Adrenal gland (tissue), 9 donors: ENCODE measurements at regions not wholly inside any gene's neighbourhood (a gene's known extent, or its start where the extent isn't known, plus 50 kb on each side); places are given as distances from the start of the nearest gene placed in this dataset.

Source experiments
- DNase-seq, 7 donors: peaks; one replicate each; pipeline ENCODE4 v3.0.0-alpha.2; 2019 to 2020
- H3K27ac ChIP-seq, 5 donors: fragments of 200-600 bp; sonication (generic) in 4 of 5; 1 replicate in 3 of 5; 2 replicates in 2 of 5; pipeline versions ENCODE4 v1.5.1 to v1.8.0; 2016 to 2020; ENCODE audit warnings: mild to moderate bottlenecking in 1 of 5
- H3K27me3 ChIP-seq: fragments of 200-600 bp; 2 replicates; pipeline ENCODE4 v1.8.0; 2021
- H3K36me3 ChIP-seq, 2 donors: fragments of 200-600 bp; replicated peaks in 1 of 2; 1 replicate in 1 of 2; 2 replicates in 1 of 2; pipeline versions ENCODE4 v1.5.1 to v1.8.0; 2018 to 2022
- H3K4me1 ChIP-seq, 2 donors: fragments of 200-600 bp; replicated peaks in 1 of 2; 1 replicate in 1 of 2; 2 replicates in 1 of 2; pipeline versions ENCODE4 v1.5.1 to v1.8.0; 2018 to 2021
- H3K4me3 ChIP-seq, 4 donors: fragments of 200-600 bp; sonication (generic) in 3 of 4; one replicate each; pipeline ENCODE4 v1.5.1; 2016 to 2018
- H3K9me3 ChIP-seq, 3 donors: fragments of 200-600 bp; sonication (generic) in 1 of 3; replicated peaks in 1 of 3; 1 replicate in 2 of 3; 2 replicates in 1 of 3; pipeline versions ENCODE4 v1.5.1 to v1.8.0; 2016 to 2021
- POLR2A ChIP-seq, 2 donors: fragments of 450-650 bp; IDR thresholded peaks; one replicate each; pipeline ENCODE4 v1.6.1; 2017; ENCODE audit warnings: antibody characterized with exemption in 2 of 2, mild to moderate bottlenecking in 2 of 2, moderate library complexity in 1 of 2
- WGBS, 4 donors: extraction: QIAGEN DNeasy Blood & Tissue Kit in 2 of 4; methylation state at CpG; one replicate each; pipeline versions ENCODE4 v1.1.5 to v1.1.7; 2013 to 2017; 5-methylcytosine and 5-hydroxymethylcytosine counted together
- intact Hi-C, 2 donors: fragments of 100-400 bp; cut with DNase I; formaldehyde crosslinking; loops; one replicate each; pipeline versions ENCODE4 v1.14.1 to v1.15.0; 2022 to 2023
- TF ChIP-seq, protein P1 (sequence below), 6 experiments: fragments of 450-650 bp in 4 of 6; fragments of 200-600 bp in 2 of 6; sonication (generic) in 1 of 6; IDR thresholded peaks; 1 replicate in 5 of 6; 2 replicates in 1 of 6; pipeline versions ENCODE4 v1.5.1 to v1.8.0; 2016 to 2021; ENCODE audit warnings: antibody characterized with exemption in 6 of 6, mild to moderate bottlenecking in 2 of 6, moderate library complexity in 1 of 6
- donor health status: healthy with polysubstance abuse.
- donor health status: Bipolar disorder and iron deficiency.
- donor health status: DM: yes; HTN: yes; CAD: no.
- donor health status: DM: no; HTN: no; CAD: no.
- donor health status: DM: no; HTN: no; CAD: no.

DNA sequence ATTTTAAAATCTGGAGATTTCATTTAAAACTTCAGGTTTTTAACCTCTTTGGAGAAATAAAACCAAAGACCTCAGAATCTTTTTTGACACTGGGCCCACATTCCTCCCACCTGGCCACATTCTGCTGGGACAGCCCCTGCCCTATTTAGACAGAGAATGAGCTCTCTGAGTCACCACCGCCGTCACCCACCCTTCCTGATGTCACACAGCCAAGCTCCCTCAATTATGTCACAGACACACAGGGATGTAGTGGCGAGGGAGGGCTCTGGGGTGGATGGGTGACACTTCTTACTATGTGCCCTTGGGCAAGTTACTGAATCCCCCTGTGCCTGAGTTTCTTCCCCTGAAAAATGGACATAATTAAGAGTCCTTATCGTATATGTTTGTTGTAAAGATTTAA lies 162.6 kb downstream of the RAB11FIP2 start:
- Histone ChIP-seq H3K27me3 (no peaks in the 10 kb centered on the region), H3K9me3 (no peaks in the 10 kb centered on the region), H3K4me1 (no peaks in the 10 kb centered on the region), H3K27ac (no peak overlapping the region), H3K4me3 (no peak overlapping the region), H3K36me3 (no peaks in the 10 kb centered on the region)
- WGBS, 4 donors: 69 to 84% (median 81%) methylated on average over 4 of the region's 4 CpGs
- no peak for DNase-seq
- TF ChIP-seq, protein P1, sequence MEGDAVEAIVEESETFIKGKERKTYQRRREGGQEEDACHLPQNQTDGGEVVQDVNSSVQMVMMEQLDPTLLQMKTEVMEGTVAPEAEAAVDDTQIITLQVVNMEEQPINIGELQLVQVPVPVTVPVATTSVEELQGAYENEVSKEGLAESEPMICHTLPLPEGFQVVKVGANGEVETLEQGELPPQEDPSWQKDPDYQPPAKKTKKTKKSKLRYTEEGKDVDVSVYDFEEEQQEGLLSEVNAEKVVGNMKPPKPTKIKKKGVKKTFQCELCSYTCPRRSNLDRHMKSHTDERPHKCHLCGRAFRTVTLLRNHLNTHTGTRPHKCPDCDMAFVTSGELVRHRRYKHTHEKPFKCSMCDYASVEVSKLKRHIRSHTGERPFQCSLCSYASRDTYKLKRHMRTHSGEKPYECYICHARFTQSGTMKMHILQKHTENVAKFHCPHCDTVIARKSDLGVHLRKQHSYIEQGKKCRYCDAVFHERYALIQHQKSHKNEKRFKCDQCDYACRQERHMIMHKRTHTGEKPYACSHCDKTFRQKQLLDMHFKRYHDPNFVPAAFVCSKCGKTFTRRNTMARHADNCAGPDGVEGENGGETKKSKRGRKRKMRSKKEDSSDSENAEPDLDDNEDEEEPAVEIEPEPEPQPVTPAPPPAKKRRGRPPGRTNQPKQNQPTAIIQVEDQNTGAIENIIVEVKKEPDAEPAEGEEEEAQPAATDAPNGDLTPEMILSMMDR (IDR thresholded peaks at IDR 0.05): no peak
- TF ChIP-seq POLR2A (IDR thresholded peaks at IDR 0.05): no peak
- intact Hi-C loops: no loop called here

DNA sequence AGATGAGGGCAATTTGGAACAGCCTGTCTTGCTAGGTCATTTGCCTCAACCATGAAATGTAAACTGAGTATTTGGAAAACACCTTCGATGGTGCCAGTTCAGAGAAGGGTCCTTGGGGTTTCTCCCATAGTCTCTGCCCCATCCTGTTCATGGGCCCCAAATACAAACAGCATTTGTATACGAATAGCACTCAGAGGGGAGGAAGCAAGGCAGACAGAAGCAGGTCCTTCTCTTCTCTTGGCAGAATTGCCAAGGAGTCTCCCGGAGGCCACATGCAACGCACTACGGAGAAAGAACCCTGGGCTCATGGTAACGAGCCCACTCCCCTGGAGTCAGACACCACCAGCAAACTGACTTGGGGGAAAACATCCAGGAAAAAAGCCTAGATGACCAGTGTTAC lies 162.1 kb downstream of the RAB11FIP2 start:
- WGBS, 4 donors: 50 to 66% (median 61%) methylated on average over 5 to 6 of the region's 6 CpGs
- H3K27ac ChIP-seq: no peak overlapping the region
- intact Hi-C loops: no loop called here
- H3K4me1 ChIP-seq: no peaks in the 10 kb centered on the region
- no peaks in the 10 kb centered on the region for H3K36me3 ChIP-seq
- TF ChIP-seq, protein P1 (IDR thresholded peaks at IDR 0.05): no peak
- TF ChIP-seq POLR2A (IDR thresholded peaks at IDR 0.05): no peak
- no peak for DNase-seq
- no peaks in the 10 kb centered on the region for H3K9me3 ChIP-seq
- no peaks in the 10 kb centered on the region for H3K27me3 ChIP-seq
- H3K4me3 ChIP-seq: no peak overlapping the region

DNA sequence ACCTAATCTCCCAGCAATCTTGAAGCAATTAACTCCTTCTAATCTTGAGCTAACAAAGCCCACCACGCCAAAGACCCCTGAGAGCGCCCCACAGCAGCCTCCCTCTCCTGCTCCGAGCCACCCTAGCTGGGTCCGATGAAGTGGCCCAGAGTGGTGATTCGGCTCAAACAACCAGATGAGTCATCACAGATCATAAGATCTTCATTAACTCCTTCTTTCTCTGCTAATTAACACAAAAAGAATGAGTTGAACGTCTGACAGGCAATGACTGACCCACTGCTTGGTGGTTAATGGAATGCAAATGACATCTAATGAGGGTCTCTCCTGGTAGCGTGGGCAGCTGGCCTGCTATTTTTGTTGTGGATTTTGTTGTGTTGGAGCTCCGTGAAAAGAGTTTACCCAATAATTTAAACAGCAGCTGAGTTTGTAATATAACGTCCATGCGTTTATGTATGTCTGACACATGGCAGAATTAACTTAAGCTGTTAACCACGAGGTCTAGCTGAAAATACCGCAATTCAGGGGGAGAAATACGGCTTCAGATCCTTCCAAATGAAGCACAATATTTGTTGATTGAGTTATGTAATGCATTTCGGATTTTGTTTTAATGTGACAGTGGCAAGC lies 161.4 kb downstream of the RAB11FIP2 start:
- Histone ChIP-seq H3K4me3 (no peak overlapping the region), H3K9me3 (no peaks in the 10 kb centered on the region), H3K4me1 (no peaks in the 10 kb centered on the region), H3K27me3 (no peaks in the 10 kb centered on the region), H3K36me3 (no peaks in the 10 kb centered on the region), H3K27ac (no peak overlapping the region)
- WGBS, 4 donors: 54 to 62% (median 60%) methylated on average over 14 of the region's 14 CpGs
- intact Hi-C loops: no loop called here
- no peak for DNase-seq
- TF ChIP-seq, protein P1 (IDR thresholded peaks at IDR 0.05): no peak
- no peak for TF ChIP-seq POLR2A (IDR thresholded peaks at IDR 0.05)

DNA sequence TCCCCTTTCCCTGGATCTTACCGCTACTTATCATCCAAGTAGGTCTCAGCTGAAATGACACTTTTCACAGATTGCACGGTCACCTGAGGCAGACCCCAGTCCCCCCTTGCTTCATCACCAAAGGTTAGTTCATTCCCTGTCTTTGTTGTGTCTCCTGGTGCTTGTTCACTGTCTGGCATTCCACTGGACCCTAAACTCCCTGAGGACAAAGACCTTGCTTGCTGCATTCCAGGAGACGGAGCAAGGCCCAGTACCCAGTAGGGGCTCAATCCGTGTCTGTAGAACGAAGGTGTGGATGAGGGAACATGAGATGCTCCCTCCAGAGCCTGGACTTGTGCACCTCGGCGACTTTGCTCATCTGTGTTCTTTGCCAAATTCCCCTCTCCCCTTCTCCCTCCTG lies 160.0 kb downstream of the RAB11FIP2 start:
- Histone ChIP-seq H3K36me3 (no peaks in the 10 kb centered on the region), H3K27me3 (no peaks in the 10 kb centered on the region), H3K4me3 (no peak overlapping the region), H3K4me1 (no peaks in the 10 kb centered on the region), H3K27ac (no peak overlapping the region), H3K9me3 (no peaks in the 10 kb centered on the region)
- 72 to 74% (median 72%) methylated on average over 7 of the region's 7 CpGs for WGBS, 4 donors
- TF ChIP-seq, protein P1 (IDR thresholded peaks at IDR 0.05): no peak
- no peak for TF ChIP-seq POLR2A (IDR thresholded peaks at IDR 0.05)
- intact Hi-C loops: no loop called here
- DNase-seq: no peak
